Bronchial epithelial cell (primary cell): ENCODE measurements at regions not wholly inside any gene's neighbourhood (a gene's known extent, or its start where the extent isn't known, plus 50 kb on each side); places are given as distances from the start of the nearest gene placed in this dataset.
"Not testable (repeated sequence)": the region's sequence is repeated elsewhere in the genome, so short reads cannot be mapped to it uniquely, and the experiment has no call there.

Experiments
- DNase-seq: peaks from one replicate; pipeline ENCODE4 v3.0.0-alpha.2; 2010; ENCODE audit warnings: low read depth
- FAIRE-seq: peaks from 2 replicates; lab custom pipeline; 2011; peaks lifted over from hg19 to GRCh38; lab: Jason Lieb, UNC
- H3K27me3 ChIP-seq: 2 replicates; pipeline ENCODE4 v1.5.1; 2011; ENCODE audit warnings: low read length; ENCODE audit not compliant: control insufficient read depth, insufficient read depth
- H3K36me3 ChIP-seq: 2 replicates; pipeline ENCODE4 v1.5.1; 2011; ENCODE audit warnings: low read length; ENCODE audit not compliant: control insufficient read depth, insufficient read depth
- H3K4me3 ChIP-seq: 2 replicates; pipeline ENCODE4 v1.5.1; 2011; ENCODE audit warnings: mild to moderate bottlenecking, low read depth, low read length, control low read depth

DNA sequence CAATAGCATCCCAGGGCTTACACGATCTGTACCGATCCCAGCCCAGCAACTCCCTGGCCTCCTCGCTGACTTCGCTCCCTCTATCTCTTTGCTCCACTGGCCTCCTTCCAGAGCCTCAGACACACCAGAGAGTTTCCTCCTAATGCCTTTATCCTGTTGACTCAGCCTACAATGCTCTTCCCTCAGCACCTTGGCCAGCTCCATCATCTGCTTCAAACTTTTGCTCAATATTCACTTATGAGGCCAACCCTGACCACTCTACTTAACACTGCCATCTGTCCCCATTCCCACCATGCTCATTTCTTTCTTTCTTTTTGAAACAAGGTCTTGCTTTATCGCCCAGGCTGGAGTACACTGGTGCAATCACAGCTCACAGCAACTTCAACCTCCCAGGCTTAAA, 180.9 kb downstream of the CEP170 start:
- H3K27me3 ChIP-seq, DNase-seq, FAIRE-seq, H3K4me3 ChIP-seq, H3K36me3 ChIP-seq: not testable (repeated sequence)

DNA sequence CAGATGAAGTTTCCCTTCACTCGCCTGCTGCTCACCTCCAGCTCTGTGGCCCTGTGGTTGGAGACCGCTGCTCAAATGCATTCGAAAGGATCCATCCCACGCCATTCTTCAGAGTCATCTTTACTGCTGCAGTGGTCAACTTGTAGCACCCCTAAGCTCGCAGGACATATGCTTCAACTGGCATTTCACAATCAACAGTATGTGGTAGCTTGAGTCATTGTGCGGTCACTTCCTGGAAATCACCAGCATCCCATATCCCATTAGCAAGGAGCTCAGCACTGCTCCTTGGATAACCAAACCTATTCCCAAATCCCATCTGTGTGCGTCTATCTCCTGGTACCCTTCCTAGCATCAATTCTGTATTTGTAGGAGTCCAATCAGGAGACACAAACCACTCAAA, 188.0 kb downstream of the CEP170 start:
- H3K36me3 ChIP-seq, H3K27me3 ChIP-seq, DNase-seq, H3K4me3 ChIP-seq, FAIRE-seq: not testable (repeated sequence)

DNA sequence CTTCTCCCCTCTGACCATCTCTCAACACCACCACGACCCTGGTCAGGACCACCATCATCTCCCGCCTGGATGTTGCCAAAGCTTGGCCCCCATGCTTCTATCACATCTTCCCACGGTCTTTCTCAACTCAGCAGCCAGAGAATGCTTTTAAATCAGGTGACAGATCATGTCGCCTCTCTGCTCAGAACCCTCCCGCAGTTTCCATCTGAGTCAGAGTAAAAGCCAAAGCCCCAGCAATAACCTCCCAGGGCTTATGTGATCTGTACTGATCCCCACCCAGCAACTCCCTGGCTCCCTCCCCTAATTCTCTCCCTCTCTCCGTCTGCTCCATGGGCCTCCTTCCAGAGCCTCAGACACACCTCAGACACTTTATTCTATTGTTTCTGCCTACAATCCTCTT, 193.1 kb downstream of the CEP170 start:
- FAIRE-seq, DNase-seq, H3K27me3 ChIP-seq, H3K4me3 ChIP-seq, H3K36me3 ChIP-seq: not testable (repeated sequence)

DNA sequence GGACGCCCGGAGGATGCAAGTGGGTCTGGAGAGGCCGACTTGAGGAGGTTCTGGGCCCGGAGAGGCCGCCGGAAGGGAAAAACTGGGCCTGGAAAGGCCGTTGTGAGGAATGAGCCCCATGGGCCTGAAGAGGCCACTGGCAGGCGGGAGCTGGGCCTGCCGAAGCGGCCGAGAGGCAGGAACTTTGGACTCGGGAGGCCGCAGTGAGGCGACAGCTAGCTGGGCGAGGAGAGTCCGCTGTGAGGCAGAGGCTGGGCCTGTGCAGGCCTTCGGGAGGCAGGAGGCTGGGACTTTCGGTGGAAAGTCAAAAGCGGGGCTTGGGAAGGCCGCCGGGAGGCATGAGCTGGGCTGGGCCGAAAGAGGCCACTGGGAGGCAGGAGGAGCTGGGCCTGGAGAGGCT, 199.6 kb downstream of the CEP170 start:
- not testable (repeated sequence) for DNase-seq, H3K4me3 ChIP-seq, H3K36me3 ChIP-seq, FAIRE-seq, H3K27me3 ChIP-seq

DNA sequence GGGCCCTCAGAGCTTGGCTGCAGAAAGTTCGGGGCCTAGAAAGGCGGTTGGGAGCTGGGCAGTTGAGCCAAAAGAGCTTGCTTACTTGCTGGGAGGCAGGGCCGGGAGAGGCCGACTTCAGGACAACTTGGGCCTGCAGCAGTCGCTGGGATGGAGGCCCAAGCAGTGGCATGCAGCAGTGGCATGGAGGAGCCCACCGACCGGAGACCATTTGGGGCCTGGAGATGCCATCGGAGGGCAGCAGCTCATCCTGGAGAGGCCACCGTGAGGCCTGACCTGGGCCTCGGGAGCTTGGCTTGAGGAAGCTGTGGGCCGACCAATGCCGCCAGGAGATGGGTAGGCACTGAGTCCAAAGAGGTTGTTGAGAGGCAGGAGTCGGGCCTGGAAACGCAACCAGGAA, 200.0 kb downstream of the CEP170 start:
- not testable (repeated sequence) for FAIRE-seq, H3K4me3 ChIP-seq, H3K36me3 ChIP-seq, DNase-seq, H3K27me3 ChIP-seq

DNA sequence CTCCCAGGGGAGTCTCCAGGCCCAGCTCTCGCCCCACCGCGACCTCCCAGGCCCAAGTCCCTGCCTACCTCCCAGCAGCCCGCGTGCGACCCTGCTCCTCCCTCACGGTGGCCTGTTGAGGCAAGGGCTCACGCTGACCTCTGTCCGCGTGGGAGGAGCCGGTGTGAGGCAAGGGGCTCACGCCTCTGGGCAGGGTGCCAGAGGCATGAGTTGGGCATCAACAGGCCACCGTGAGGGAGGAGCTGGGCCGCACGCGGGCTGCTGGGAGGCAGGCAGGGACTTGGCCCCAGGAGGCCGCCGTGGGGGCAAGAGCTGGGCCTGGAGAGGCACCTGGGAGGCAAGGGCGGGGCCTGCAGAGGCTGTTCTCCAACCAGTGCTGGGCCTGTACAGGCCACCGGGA, 200.4 kb downstream of the CEP170 start:
- not testable (repeated sequence) for H3K27me3 ChIP-seq, DNase-seq, FAIRE-seq, H3K36me3 ChIP-seq, H3K4me3 ChIP-seq

DNA sequence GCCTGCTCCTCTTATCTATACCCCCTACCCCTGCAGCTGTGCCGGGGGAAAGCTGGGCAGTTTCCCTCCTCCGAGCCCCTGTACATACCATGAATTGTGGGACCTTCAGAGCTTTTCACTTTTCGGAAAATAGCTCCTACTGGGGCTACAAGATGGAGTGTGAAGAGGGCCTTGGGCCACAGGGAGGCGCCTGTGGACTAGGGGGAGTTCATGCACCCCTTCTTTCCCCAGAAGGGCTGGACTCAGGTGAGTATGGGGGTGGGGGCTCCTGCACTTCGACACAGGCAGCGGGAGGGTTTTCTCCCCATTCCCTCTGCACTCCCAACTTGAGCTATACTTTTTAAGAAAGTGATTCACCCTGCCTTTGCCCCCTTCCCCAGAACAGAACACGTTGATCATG, 202.0 kb downstream of the CEP170 start:
- H3K36me3 ChIP-seq, H3K4me3 ChIP-seq, DNase-seq, FAIRE-seq, H3K27me3 ChIP-seq: not testable (repeated sequence)

DNA sequence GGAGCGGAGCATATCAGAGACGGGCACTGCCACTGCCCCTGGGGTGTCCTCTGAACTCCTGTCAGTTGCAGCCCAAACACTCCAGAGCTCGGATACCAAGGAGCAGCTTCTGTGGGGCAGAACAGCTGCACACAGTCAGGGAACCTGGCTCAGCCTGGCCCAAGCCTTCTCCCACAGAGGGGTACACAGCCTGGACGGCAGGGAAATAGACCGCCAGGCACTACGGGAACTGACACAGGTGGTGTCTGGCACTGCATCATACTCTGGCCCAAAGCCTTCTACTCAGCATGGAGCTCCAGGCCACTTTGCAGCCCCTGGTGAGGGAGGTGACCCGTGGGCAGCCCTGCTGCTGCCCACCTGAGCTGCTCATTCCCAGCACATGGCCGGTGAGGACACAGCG, 204.5 kb downstream of the CEP170 start:
- not testable (repeated sequence) for DNase-seq, H3K4me3 ChIP-seq, FAIRE-seq, H3K36me3 ChIP-seq, H3K27me3 ChIP-seq

DNA sequence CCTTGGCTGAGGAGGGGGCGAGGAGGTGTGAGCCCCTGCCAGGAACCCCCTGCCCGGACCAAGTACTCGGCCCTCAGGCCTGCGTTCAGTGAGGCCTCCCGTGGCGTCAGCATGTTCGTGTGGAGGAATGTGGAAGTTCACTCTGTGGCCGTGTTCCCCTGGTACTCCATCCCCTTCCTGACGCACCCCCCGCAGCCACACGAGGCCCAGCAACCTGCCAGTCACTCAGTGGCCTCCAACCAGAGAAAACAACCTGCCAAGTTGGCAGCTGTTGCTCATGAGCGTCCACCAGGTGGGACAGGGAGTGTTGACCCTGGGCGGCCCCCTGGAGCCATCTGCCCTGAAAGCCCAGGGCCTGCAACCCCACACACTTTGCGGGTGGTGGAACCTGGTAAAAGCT, 205.4 kb downstream of the CEP170 start:
- not testable (repeated sequence) for FAIRE-seq, H3K27me3 ChIP-seq, H3K36me3 ChIP-seq, DNase-seq, H3K4me3 ChIP-seq

DNA sequence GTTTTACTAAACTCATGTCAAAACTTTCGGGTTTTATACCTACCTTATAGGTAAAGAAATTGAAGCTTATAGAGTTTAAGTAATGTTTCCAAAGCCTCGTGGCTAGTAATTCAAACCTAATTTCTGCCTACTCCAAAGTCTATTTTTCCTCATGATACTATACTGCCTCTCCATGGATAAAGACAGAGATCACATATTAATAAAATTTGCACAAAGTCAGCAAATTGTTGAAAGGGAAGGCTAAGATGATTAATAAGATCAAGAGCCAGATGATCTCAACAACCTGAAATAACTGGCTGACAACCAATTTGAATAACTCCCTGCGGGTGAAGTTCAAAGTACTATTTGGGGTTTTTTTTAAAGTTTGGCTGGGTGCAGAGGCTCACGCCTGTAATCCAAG, 233.7 kb downstream of the CEP170 start:
- not testable (repeated sequence) for FAIRE-seq, H3K27me3 ChIP-seq, H3K4me3 ChIP-seq, H3K36me3 ChIP-seq, DNase-seq

DNA sequence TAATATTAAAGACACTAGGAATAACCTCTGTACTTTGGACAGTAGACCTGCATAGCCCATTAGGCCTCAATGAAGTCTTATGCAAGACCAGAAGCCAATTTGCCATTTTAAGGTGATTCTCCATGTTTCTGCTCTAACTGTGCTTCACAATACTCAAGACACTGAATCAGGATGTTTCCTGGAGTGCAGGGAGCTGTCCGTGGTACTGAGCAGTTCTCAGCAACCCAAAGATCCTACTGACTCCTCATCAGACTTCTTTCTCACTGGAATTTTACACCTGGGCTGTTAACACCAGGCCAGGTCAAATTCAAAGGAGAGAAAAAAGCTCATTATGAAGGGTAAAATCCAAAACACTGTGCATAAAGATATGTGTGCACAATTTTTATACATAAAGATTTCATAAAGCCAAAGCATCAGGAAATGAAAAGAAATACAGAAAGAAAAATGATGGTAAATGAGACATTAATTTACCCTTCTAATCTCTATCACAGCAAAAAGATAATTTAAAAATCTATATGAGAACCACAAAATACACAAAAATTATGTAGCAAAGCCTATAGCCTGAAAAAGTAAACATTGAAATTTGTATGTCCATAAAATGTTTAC, 235.9 kb downstream of the CEP170 start:
- not testable (repeated sequence) for H3K27me3 ChIP-seq, H3K4me3 ChIP-seq, FAIRE-seq, H3K36me3 ChIP-seq, DNase-seq

DNA sequence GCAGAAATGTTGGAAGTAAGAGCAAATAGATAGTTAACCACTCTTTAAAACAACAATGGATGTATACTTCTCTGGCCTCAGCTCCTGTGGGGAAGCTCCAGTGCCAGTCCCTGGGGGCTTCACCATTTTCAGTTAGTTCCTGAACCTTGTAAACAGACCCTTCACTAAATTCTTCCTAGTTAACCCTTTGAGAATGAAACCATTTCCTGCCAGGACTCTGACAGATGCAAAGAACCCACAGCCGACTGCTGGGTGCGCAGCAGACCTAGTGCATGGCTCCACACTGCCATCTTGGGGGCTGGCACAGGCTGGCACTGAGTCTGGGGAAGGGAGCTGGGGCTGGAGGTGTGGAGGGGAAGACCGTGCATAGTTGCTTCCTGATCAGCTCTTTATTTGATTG, 244.4 kb downstream of the CEP170 start:
- H3K36me3 ChIP-seq, H3K27me3 ChIP-seq, DNase-seq, FAIRE-seq, H3K4me3 ChIP-seq: not testable (repeated sequence)

DNA sequence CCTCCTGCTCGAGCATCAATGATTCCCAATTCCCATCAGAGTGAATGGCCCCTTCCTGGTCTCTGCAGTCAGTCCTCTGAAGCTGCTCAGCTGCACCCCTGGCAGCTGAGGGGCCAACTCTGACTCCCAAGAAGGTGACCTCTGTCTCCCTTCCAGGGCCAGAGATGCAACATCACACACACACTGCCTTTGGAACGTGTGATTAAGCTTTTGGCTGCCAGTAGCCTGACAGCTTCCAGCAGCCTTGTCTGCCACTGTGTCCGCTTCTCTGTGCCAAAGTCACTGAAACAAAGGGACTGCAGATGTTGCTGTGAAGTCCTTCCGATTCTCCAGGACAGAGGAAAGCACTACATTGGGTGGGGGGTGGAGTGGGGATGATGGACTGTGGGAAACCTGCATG, 254.1 kb downstream of the CEP170 start:
- not testable (repeated sequence) for H3K4me3 ChIP-seq, DNase-seq, H3K36me3 ChIP-seq, FAIRE-seq, H3K27me3 ChIP-seq

DNA sequence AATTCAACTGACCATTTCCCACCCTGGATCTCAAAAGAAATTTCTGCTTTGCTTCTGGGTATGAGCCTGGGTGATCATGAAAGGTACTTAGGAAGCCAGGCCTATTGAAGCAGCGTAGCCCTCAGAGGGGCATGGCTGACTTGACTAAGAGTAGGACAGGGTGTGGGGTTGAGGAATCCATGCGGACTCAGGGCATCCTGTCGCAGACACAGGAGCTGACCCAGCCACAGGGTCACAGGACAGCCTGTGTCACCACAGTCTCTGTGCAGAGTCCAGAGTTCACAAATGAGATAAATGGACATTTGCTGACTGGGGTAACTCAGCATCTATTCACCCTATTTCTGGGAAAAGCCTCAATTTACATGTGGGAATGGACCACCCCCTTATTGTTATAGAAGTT, 262.3 kb downstream of the CEP170 start:
- not testable (repeated sequence) for H3K4me3 ChIP-seq, DNase-seq, H3K27me3 ChIP-seq, H3K36me3 ChIP-seq, FAIRE-seq

DNA sequence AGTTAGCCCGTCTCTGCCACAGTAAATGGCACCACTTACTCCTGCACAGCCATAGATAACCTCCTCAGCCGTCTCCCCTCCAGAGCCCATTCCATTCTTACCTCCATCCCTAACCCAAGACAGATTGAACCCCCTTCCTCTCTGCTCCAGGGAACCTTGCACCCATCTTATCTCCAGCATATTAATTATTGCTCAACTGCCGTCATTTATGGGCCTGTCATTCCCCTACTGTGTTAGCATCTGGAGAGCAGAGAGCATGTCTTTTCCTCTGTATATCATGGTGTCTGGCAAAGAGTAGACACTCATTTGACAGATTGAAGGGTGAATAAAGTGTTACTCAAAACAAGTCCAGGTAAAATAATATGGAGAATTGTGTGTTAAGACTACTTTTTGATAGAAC, 270.0 kb downstream of the CEP170 start:
- H3K36me3 ChIP-seq, FAIRE-seq, H3K4me3 ChIP-seq, H3K27me3 ChIP-seq, DNase-seq: not testable (repeated sequence)
